ENCODE measurements at regions not wholly inside any gene's neighbourhood (a gene's known extent, or its start where the extent isn't known, plus 50 kb on each side); places are given as distances from the start of the nearest gene placed in this dataset.

DNA sequence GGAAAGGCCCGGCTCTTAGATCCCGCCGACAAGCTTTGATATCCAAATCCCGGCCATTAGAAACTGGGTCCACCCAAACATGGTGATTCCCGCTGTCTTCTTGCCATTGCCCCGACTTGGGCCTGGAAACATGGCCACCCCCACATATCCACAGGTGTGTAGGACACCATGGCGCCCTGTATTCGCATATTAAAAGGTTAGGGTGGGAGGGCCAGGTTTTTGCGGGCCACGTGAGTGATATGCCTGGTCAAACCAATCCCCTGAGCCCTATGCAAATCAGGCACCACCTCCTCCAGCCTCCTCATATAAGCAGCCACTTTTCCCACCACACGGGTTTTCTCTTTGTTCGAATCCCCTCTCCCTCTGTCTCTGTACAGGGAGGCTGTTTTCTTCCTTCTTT lies 766.4 kb downstream of the UQCRFS1 start:
- Histone ChIP-seq H2BK15ac (ENCODE audit: low read depth, low read length) (no peak overlapping the region), H3K4ac (ENCODE audit: low read depth, low read length) (no peak overlapping the region), H3K23ac (ENCODE audit: insufficient read length, low read depth, low read length) (no peak overlapping the region), H3K4me1 (ENCODE audit: insufficient read depth, low read length) (peaks cover 7% of the 10 kb centered on the region; the same call in 1 of the 2 replicates), H3K27me3 (ENCODE audit: insufficient read depth, low read length) (no peaks in the 10 kb centered on the region), H3K9ac (ENCODE audit: extremely low read depth, insufficient read length, low read length) (no peak overlapping the region), H3K79me1 (ENCODE audit: insufficient read depth, low read depth, low read length, poor library complexity, severe bottlenecking) (no peaks in the 10 kb centered on the region), H3K4me2 (ENCODE audit: insufficient read depth, insufficient read length, low read length) (no peak overlapping the region), H2BK5ac (ENCODE audit: insufficient read length, low read length) (no peak overlapping the region), H4K8ac (replicated peaks; ENCODE audit: insufficient read length, low read depth, low read length) (no peak overlapping the region), H2BK120ac (ENCODE audit: low read depth, low read length, poor library complexity, severe bottlenecking) (no peak overlapping the region), H2AK5ac (ENCODE audit: insufficient read length, low read length) (no peak overlapping the region), H2AFZ (ENCODE audit: low read length) (no peak overlapping the region), H4K5ac (ENCODE audit: insufficient read length, low read depth, low read length) (no peak overlapping the region), H3K14ac (ENCODE audit: insufficient read depth, low read length) (no peak overlapping the region), H3K79me2 (ENCODE audit: insufficient read depth, low read length) (no peaks in the 10 kb centered on the region), H3T11ph (ENCODE audit: low read length) (no peak overlapping the region), H3K56ac (ENCODE audit: insufficient read length, low read depth, low read length) (no peak overlapping the region), H2BK20ac (ENCODE audit: low read depth, low read length, poor library complexity, severe bottlenecking) (no peak overlapping the region), H3K23me2 (ENCODE audit: insufficient read length, low read depth, low read length, poor library complexity, severe bottlenecking) (no peaks in the 10 kb centered on the region), H3K9me3 (ENCODE audit: control insufficient read depth, low read depth, low read length) (no peaks in the 10 kb centered on the region), H3K27ac (ENCODE audit: insufficient read length, low read depth, low read length) (no peak overlapping the region), H3K18ac (ENCODE audit: insufficient read length, low read depth, low read length) (no peak overlapping the region), H4K20me1 (ENCODE audit: control insufficient read depth, insufficient read depth, insufficient read length) (no peaks in the 10 kb centered on the region), H4K91ac (ENCODE audit: insufficient read length, low read depth, low read length) (no peak overlapping the region), H2BK12ac (ENCODE audit: insufficient read length, low read depth, low read length) (no peak overlapping the region)
- Mint-ChIP-seq H3K9me3 (peaks cover 2 to 6% of the 10 kb centered on the region in 2 experiments; a peak in 2 of 5 replicates), H3K27ac (peak overlapping the region; percentile 45 to 71 (median 62); a peak in 6 of 7 replicates), H3K4me3 (no peak overlapping the region), H3K4me1 (peaks cover 42 to 45% of the 10 kb centered on the region in 2 experiments), H3K36me3 (ENCODE audit: insufficient read depth in 1 of 3, low read depth in 3 of 3) (peaks cover 0 to 7% (median 4%) of the 10 kb centered on the region in 3 experiments; a peak in 3 of 7 replicates), H3K27me3 (ENCODE audit: low read depth) (peaks cover 2% of the 10 kb centered on the region)
- WGBS (ENCODE audit: extremely low coverage, insufficient read length, low lambda C conversion rate) = no CpG with 5 or more reads among the region's 12 CpGs
- peak; percentile 79 for DNase-seq
- TF ChIP-seq, protein P1, sequence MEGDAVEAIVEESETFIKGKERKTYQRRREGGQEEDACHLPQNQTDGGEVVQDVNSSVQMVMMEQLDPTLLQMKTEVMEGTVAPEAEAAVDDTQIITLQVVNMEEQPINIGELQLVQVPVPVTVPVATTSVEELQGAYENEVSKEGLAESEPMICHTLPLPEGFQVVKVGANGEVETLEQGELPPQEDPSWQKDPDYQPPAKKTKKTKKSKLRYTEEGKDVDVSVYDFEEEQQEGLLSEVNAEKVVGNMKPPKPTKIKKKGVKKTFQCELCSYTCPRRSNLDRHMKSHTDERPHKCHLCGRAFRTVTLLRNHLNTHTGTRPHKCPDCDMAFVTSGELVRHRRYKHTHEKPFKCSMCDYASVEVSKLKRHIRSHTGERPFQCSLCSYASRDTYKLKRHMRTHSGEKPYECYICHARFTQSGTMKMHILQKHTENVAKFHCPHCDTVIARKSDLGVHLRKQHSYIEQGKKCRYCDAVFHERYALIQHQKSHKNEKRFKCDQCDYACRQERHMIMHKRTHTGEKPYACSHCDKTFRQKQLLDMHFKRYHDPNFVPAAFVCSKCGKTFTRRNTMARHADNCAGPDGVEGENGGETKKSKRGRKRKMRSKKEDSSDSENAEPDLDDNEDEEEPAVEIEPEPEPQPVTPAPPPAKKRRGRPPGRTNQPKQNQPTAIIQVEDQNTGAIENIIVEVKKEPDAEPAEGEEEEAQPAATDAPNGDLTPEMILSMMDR (conservative IDR thresholded peaks at IDR 0.05) = no peak
